Transverse colon (tissue), 4 donors: ENCODE measurements at regions not wholly inside any gene's neighbourhood (a gene's known extent, or its start where the extent isn't known, plus 50 kb on each side); places are given as distances from the start of the nearest gene placed in this dataset.

Experiments
- DNase-seq: peaks from one replicate; pipeline ENCODE4 v3.0.0-alpha.2; 2019
- H3K27ac ChIP-seq, 4 donors: fragments of 200-600 bp; sonication (generic); 2 replicates each; pipeline ENCODE4 v1.5.1; 2016 to 2018; ENCODE audit warnings: inconsistent platforms in 4 of 4
- H3K27me3 ChIP-seq: fragments of 200-600 bp; sonication (generic); 2 replicates; pipeline ENCODE4 v1.5.1; 2017; ENCODE audit warnings: inconsistent platforms
- H3K36me3 ChIP-seq, 4 donors: fragments of 200-600 bp; sonication (generic); 2 replicates each; pipeline ENCODE4 v1.5.1; 2017 to 2019; ENCODE audit warnings: inconsistent platforms in 4 of 4
- H3K4me1 ChIP-seq, 4 donors: fragments of 200-600 bp; sonication (generic); 2 replicates each; pipeline ENCODE4 v1.5.1; 2017 to 2020; ENCODE audit warnings: inconsistent platforms in 4 of 4
- H3K4me3 ChIP-seq, 4 donors: fragments of 200-600 bp; sonication (generic); 1 replicate in 1 of 4; 2 replicates in 3 of 4; pipeline versions ENCODE4 v1.5.1 to v1.6.1; 2017 to 2019; ENCODE audit warnings: inconsistent platforms in 4 of 4
- H3K9me3 ChIP-seq, 2 donors: fragments of 200-600 bp; sonication (generic); 2 replicates each; pipeline ENCODE4 v1.5.1; 2017 to 2019; ENCODE audit warnings: inconsistent platforms in 2 of 2
- EP300 ChIP-seq: sonication (generic); formaldehyde crosslinking; IDR thresholded peaks from one replicate; pipeline ENCODE4 v1.6.1; 2017; ENCODE audit warnings: antibody characterized with exemption, low read depth
- POLR2A ChIP-seq: fragments of 450-650 bp; IDR thresholded peaks from one replicate; pipeline ENCODE4 v1.6.1; 2016; ENCODE audit warnings: antibody characterized with exemption, mild to moderate bottlenecking, moderate library complexity
- POLR2AphosphoS5 ChIP-seq, 3 donors: sonication (generic); formaldehyde crosslinking; IDR thresholded peaks; one replicate each; pipeline ENCODE4 v1.6.1; 2016; ENCODE audit warnings: antibody characterized with exemption in 3 of 3
- WGBS, 2 donors: methylation state at CpG; one replicate each; pipeline ENCODE4 v1.1.5; 2018; ENCODE audit warnings: low coverage in 1 of 2; 5-methylcytosine and 5-hydroxymethylcytosine counted together
- in situ Hi-C, 4 donors: fragments of 200-750 bp; cut with MboI; loops; one replicate each; pipeline versions ENCODE4 v1.15.0 to v1.15.1; 2017; ENCODE audit warnings: low sequenced_read_pairs in 3 of 4, low pct_ligation_motif_present in 1 of 4, low pct_unique_long_range_greater_than_20kb in 1 of 4
- intact Hi-C: fragments of 100-400 bp; cut with DNase I; formaldehyde crosslinking; loops from one replicate; pipeline ENCODE4 v1.15.1; 2023; ENCODE audit warnings: low total_unique reads
- TF ChIP-seq, protein P1 (sequence below), 5 experiments: fragments of 200-600 bp in 3 of 5; fragments of 450-650 bp in 2 of 5; sonication (generic) in 3 of 5; IDR thresholded peaks; 1 replicate in 2 of 5; 2 replicates in 3 of 5; pipeline ENCODE4 v1.5.1; 2016 to 2017; ENCODE audit warnings: antibody characterized with exemption in 5 of 5, inconsistent platforms in 3 of 5, mild to moderate bottlenecking in 2 of 5, moderate library complexity in 1 of 5

DNA sequence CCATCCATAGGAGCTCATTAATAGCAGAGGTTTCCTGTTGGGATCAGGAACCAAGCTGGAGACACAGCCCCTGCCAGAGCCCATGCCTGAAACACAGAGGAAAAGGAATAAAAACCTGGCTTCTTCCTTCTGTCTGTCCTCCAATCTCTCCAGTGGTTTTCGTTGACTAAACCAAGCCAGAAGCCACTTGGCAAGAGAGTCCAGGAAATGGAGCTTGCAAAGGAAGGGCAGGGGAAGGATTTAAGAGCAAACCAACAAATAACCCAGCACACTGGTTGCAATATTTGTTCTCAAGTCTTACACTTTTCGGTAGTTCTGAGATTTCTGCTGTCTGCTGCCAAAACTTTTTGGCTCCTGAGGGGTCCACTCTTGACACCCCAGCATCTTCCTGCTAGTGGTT lies 137.0 kb upstream of the BMP2 start:
- Histone ChIP-seq H3K4me3 (no peak overlapping the region), H3K9me3 (peaks cover 0 to 7% of the 10 kb centered on the region in 2 donors), H3K27ac (no peak overlapping the region), H3K36me3 (no peaks in the 10 kb centered on the region), H3K27me3 (no peaks in the 10 kb centered on the region), H3K4me1 (peaks cover 0 to 6% (median 0%) of the 10 kb centered on the region in 4 donors)
- DNase-seq, result no peak
- 36 to 50% methylated on average over 1 to 2 of the region's 2 CpGs for WGBS, 2 donors
- in situ Hi-C loops, result loop anchor here (10.0 to 25.0 kb wide), 4 partner anchors 107 to 182 kb away; partner anchors contain the start of gene BMP2 (in 1 of the 4)
- intact Hi-C loops, result no loop called here
- no peak for TF ChIP-seq POLR2A
- TF ChIP-seq POLR2AphosphoS5 (IDR thresholded peaks at IDR 0.05), result no peak
- TF ChIP-seq EP300, result no peak
- TF ChIP-seq, protein P1, sequence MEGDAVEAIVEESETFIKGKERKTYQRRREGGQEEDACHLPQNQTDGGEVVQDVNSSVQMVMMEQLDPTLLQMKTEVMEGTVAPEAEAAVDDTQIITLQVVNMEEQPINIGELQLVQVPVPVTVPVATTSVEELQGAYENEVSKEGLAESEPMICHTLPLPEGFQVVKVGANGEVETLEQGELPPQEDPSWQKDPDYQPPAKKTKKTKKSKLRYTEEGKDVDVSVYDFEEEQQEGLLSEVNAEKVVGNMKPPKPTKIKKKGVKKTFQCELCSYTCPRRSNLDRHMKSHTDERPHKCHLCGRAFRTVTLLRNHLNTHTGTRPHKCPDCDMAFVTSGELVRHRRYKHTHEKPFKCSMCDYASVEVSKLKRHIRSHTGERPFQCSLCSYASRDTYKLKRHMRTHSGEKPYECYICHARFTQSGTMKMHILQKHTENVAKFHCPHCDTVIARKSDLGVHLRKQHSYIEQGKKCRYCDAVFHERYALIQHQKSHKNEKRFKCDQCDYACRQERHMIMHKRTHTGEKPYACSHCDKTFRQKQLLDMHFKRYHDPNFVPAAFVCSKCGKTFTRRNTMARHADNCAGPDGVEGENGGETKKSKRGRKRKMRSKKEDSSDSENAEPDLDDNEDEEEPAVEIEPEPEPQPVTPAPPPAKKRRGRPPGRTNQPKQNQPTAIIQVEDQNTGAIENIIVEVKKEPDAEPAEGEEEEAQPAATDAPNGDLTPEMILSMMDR (IDR thresholded peaks at IDR 0.05), result no peak

DNA sequence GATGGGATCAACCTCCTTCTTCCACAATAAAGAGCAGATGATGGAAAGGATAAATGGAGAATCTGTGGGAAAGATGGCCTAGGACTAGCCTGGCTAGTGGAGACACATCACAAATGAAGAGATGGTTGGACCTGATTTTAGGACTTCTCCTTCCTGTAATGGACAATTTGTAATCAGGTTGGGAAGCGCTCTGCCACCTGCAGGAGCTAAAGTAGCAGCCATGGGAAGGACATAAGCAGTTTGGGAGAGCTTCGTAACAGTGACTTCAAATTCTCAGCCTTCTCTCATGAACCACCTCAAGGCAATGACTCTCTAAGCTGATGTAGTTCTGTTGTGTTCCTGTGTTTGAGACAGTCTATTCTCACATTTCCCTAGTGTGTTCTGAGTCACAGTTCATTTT lies 137.9 kb upstream of the BMP2 start:
- Histone ChIP-seq H3K27me3 (no peaks in the 10 kb centered on the region), H3K4me3 (no peak overlapping the region), H3K27ac (no peak overlapping the region), H3K36me3 (no peaks in the 10 kb centered on the region), H3K4me1 (peaks cover 0 to 8% (median 0%) of the 10 kb centered on the region in 4 donors), H3K9me3 (peaks cover 0 to 7% of the 10 kb centered on the region in 2 donors)
- 84 to 88% methylated on average over 2 of the region's 2 CpGs for WGBS, 2 donors
- in situ Hi-C loops (loop anchor here in 2 of 4 donors (25.0 kb wide), 2 partner anchors 108 to 183 kb away; no protein-coding TSS in a partner anchor), intact Hi-C loops (no loop called here)
- no peak for DNase-seq
- TF ChIP-seq EP300, result no peak
- no peak for TF ChIP-seq POLR2AphosphoS5 (IDR thresholded peaks at IDR 0.05)
- TF ChIP-seq, protein P1 (IDR thresholded peaks at IDR 0.05), result no peak
- TF ChIP-seq POLR2A, result no peak

DNA sequence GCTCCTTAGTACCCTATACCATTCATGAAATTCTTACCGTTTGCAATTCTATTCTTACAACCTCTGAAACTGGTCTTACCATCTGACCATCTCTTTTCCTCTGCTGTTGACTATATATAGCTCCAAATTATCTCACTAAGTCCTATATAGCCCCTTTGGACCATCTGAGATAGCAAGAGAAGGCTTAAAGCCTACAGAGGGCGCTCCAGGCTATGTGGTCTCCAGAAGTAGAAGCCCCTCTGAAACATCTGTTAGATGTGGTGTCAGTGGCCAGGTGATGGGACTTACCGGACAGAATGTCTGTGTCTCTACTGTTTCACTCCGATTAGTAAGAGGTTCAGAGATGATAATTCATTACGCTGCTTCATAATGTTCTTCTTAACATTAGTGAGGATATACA lies 140.7 kb upstream of the BMP2 start:
- Histone ChIP-seq H3K27me3 (no peaks in the 10 kb centered on the region), H3K27ac (no peak overlapping the region), H3K4me1 (peaks cover 0 to 17% (median 4%) of the 10 kb centered on the region in 4 donors), H3K36me3 (no peaks in the 10 kb centered on the region), H3K4me3 (no peak overlapping the region), H3K9me3 (peaks cover 0 to 7% of the 10 kb centered on the region in 2 donors)
- 79 to 94% methylated on average over 2 to 5 of the region's 5 CpGs for WGBS, 2 donors
- intact Hi-C loops (no loop called here), in situ Hi-C loops (loop anchor here in 2 of 4 donors (25.0 kb wide), 2 partner anchors 110 to 185 kb away; no protein-coding TSS in a partner anchor)
- TF ChIP-seq, protein P1 (IDR thresholded peaks at IDR 0.05), result no peak
- TF ChIP-seq EP300, result no peak
- no peak for TF ChIP-seq POLR2AphosphoS5 (IDR thresholded peaks at IDR 0.05)
- TF ChIP-seq POLR2A, result no peak
- no peak for DNase-seq

DNA sequence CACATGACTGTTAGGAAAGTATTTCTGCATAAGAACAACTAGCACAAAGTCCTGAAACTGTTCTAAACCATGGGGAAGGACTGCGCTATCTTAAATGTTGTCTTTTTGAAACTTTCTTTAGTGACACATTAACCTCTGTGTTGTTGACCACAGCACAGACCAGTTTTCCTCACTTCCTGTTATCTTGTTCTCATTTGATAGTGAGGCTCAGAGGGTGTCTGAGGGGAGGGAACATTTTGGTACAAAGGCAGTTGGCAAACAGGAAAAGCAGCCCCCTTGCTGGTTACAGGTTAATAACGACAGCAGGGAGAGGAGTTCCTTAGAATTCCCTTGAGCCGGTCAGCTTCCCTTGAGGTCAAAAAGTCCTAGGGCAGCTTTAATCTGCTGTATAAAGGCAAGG lies 143.5 kb upstream of the BMP2 start:
- no peak overlapping the region for H3K4me3 ChIP-seq
- 20 to 22% methylated on average over 3 of the region's 3 CpGs for WGBS, 2 donors
- no peaks in the 10 kb centered on the region for H3K36me3 ChIP-seq
- H3K4me1 ChIP-seq, result peaks cover 0 to 11% (median 4%) of the 10 kb centered on the region in 4 donors
- intact Hi-C loops, result no loop called here
- H3K27ac ChIP-seq, result peak overlapping the region in 3 of 4 donors; percentile 8 to 49 (median 24)
- H3K9me3 ChIP-seq, result peaks cover 0 to 7% of the 10 kb centered on the region in 2 donors
- TF ChIP-seq, protein P1 (IDR thresholded peaks at IDR 0.05), result no peak
- TF ChIP-seq EP300 (no peak), POLR2AphosphoS5 (IDR thresholded peaks at IDR 0.05) (no peak), POLR2A (no peak)
- DNase-seq, result no peak
- in situ Hi-C loops, result no loop called here
- no peaks in the 10 kb centered on the region for H3K27me3 ChIP-seq
